GM12878 (cell line): ENCODE measurements at regions not wholly inside any gene's neighbourhood (a gene's known extent, or its start where the extent isn't known, plus 50 kb on each side); places are given as distances from the start of the nearest gene placed in this dataset.

Experiments used
- ATF2 ChIP-seq: IDR thresholded peaks from 2 replicates; pipeline ENCODE4 v1.6.1; 2012; ENCODE audit warnings: low read length, inconsistent platforms
- CTCF ChIP-seq, 3 experiments: IDR thresholded peaks in 2 of 3; conservative IDR thresholded peaks in 1 of 3; 2 replicates each; pipeline ENCODE4 v1.5.1; 2011; ENCODE audit warnings: low read depth in 3 of 3, low read length in 3 of 3, mild to moderate bottlenecking in 3 of 3, control low read depth in 2 of 3, moderate library complexity in 2 of 3, inconsistent platforms in 1 of 3, mixed read lengths in 1 of 3; ENCODE audit not compliant: control insufficient read depth in 2 of 3, insufficient read depth in 1 of 3; ENCODE audit errors: extremely low read depth in 1 of 3
- IRF5 ChIP-seq: fragments of 450-650 bp; IDR thresholded peaks from 2 replicates; pipeline ENCODE4 v1.6.1; 2017; ENCODE audit warnings: borderline replicate concordance
- MEF2A ChIP-seq: IDR thresholded peaks from 2 replicates; pipeline ENCODE4 v1.6.1; 2011; ENCODE audit warnings: low read depth, mild to moderate bottlenecking, low read length, moderate library complexity; ENCODE audit not compliant: insufficient read depth
- MYB ChIP-seq: fragments of 150-350 bp; IDR thresholded peaks from 2 replicates; pipeline ENCODE4 v1.6.1; 2014; ENCODE audit warnings: mild to moderate bottlenecking, low read depth, low read length, borderline replicate concordance
- NFIC ChIP-seq: IDR thresholded peaks from 2 replicates; pipeline ENCODE4 v1.6.1; 2012; ENCODE audit warnings: low read depth, mild to moderate bottlenecking, inconsistent platforms, low read length, moderate library complexity
- POU2F2 ChIP-seq: IDR thresholded peaks from 3 replicates; pipeline ENCODE4 v1.6.1; 2011; ENCODE audit warnings: low read depth, mild to moderate bottlenecking, low read length, borderline replicate concordance
- ZBTB11 ChIP-seq: fragments of 450-650 bp; formaldehyde crosslinking; IDR thresholded peaks from 2 replicates; pipeline ENCODE4 v1.5.0; 2022; ENCODE audit warnings: mild to moderate bottlenecking, missing genetic modification characterization
- ZNF592 ChIP-seq: fragments of 450-650 bp; IDR thresholded peaks from 2 replicates; pipeline ENCODE4 v1.6.1; 2017; ENCODE audit warnings: mild to moderate bottlenecking, moderate library complexity

- TF ChIP-seq CTCF (IDR thresholded peaks at IDR 0.05 in 2 of 3, conservative IDR thresholded peaks at IDR 0.05 in 1 of 3; ENCODE audit: control insufficient read depth in 2 of 3, extremely low read depth in 1 of 3, insufficient read depth in 1 of 3, low read depth in 3 of 3, low read length in 3 of 3) (no peak), ATF2 (no peak), MEF2A (no peak), ZBTB11 (CRISPR knock-in tag) (no peak), IRF5 (no peak), MYB (no peak), NFIC (no peak), POU2F2 (no peak), ZNF592 (no peak)
Observed at GRCh38 chr3:10732292-10732691, 83.7 kb upstream of the SLC6A11 start (continued).
